Lung microvascular endothelial cell (primary cell): ENCODE measurements at regions not wholly inside any gene's neighbourhood (a gene's known extent, or its start where the extent isn't known, plus 50 kb on each side); places are given as distances from the start of the nearest gene placed in this dataset.
A peak's percentile ranks its signal among the peaks of the same experiment; 100 is the strongest.
"Not testable (repeated sequence)": the region's sequence is repeated elsewhere in the genome, so short reads cannot be mapped to it uniquely, and the experiment has no call there.

Source experiments
- DNase-seq, 2 donors: peaks; one replicate each; pipeline versions ENCODE4 v3.0.0 to v3.0.0-alpha.2; 2010; ENCODE audit warnings: low read depth in 2 of 2

- no peak for DNase-seq
These were observed 1430.5 kb downstream of the FAM181B start for GRCh38 chr11:81303038-81303664.

GRCh38 chr11:81301166-81301830, 1432.4 kb downstream of the FAM181B start:
- no peak for DNase-seq

GRCh38 chr11:81286959-81287358, 1446.7 kb downstream of the FAM181B start:
- DNase-seq, result no peak

GRCh38 chr11:81286550-81286949, 1447.1 kb downstream of the FAM181B start:
- DNase-seq, result no peak

GRCh38 chr11:81280228-81280627, 1453.4 kb downstream of the FAM181B start:
- not testable (repeated sequence) for DNase-seq

GRCh38 chr11:81278991-81279390, 1454.7 kb downstream of the FAM181B start:
- DNase-seq, result no peak

GRCh38 chr11:81270686-81271085, 1463.0 kb downstream of the FAM181B start:
- no peak for DNase-seq

- DNase-seq, result no peak
These were observed 1466.4 kb downstream of the FAM181B start for GRCh38 chr11:81267246-81267645.

- no peak for DNase-seq
These were observed 1474.2 kb downstream of the FAM181B start for GRCh38 chr11:81259471-81259870.

- no peak for DNase-seq
These were observed 1477.8 kb downstream of the FAM181B start for GRCh38 chr11:81255895-81256294.

GRCh38 chr11:81253244-81253643, 1480.4 kb downstream of the FAM181B start:
- no peak for DNase-seq

- DNase-seq, result no peak
These were observed 1486.7 kb downstream of the FAM181B start for GRCh38 chr11:81246941-81247340.

GRCh38 chr11:81245791-81246190, 1487.9 kb downstream of the FAM181B start:
- DNase-seq, result no peak

- DNase-seq, result no peak
These were observed 1491.9 kb downstream of the FAM181B start for GRCh38 chr11:81241672-81242275.

GRCh38 chr11:81237139-81237538, 1496.5 kb downstream of the FAM181B start:
- peak in 1 of 2 donors; percentile 4 for DNase-seq

- DNase-seq, result not testable (repeated sequence)
These were observed 1506.3 kb downstream of the FAM181B start for GRCh38 chr11:81227409-81227808.

- DNase-seq, result no peak
These were observed 1509.3 kb downstream of the FAM181B start for GRCh38 chr11:81224396-81224795.

- no peak for DNase-seq
These were observed 1511.2 kb downstream of the FAM181B start for GRCh38 chr11:81222491-81222890.

GRCh38 chr11:81220146-81220895, 1513.3 kb downstream of the FAM181B start:
- DNase-seq, result no peak

- DNase-seq, result no peak
These were observed 1514.0 kb downstream of the FAM181B start for GRCh38 chr11:81219661-81220060.

- no peak for DNase-seq
These were observed 1515.2 kb downstream of the FAM181B start for GRCh38 chr11:81218440-81218839.

GRCh38 chr11:81211050-81211449, 1522.6 kb downstream of the FAM181B start:
- no peak for DNase-seq
